Esophagus squamous epithelium (tissue), 4 donors: ENCODE measurements at regions not wholly inside any gene's neighbourhood (a gene's known extent, or its start where the extent isn't known, plus 50 kb on each side); places are given as distances from the start of the nearest gene placed in this dataset.

Experiments
- CTCF ChIP-seq, 6 experiments: fragments of 450-650 bp in 4 of 6; fragments of 200-600 bp in 2 of 6; sonication (generic) in 2 of 6; IDR thresholded peaks; one replicate each; pipeline ENCODE4 v1.5.1; 2016 to 2019; ENCODE audit warnings: antibody characterized with exemption in 6 of 6, mild to moderate bottlenecking in 4 of 6, moderate library complexity in 4 of 6
- POLR2A ChIP-seq, 4 donors: fragments of 450-650 bp; IDR thresholded peaks; one replicate each; pipeline ENCODE4 v1.6.1; 2017; ENCODE audit warnings: antibody characterized with exemption in 4 of 4, mild to moderate bottlenecking in 4 of 4, moderate library complexity in 3 of 4

GRCh38 chr6:14945461-14946185, 300.2 kb upstream of the JARID2 start:
- TF ChIP-seq CTCF (IDR thresholded peaks at IDR 0.05) (no peak), POLR2A (IDR thresholded peaks at IDR 0.05) (no peak)
